Trophoblast cell (in vitro differentiated cells and primary cell): ENCODE measurements at regions not wholly inside any gene's neighbourhood (a gene's known extent, or its start where the extent isn't known, plus 50 kb on each side); places are given as distances from the start of the nearest gene placed in this dataset.

Experiments used
- DNase-seq, 2 donors: peaks; one replicate each; pipeline ENCODE4 v3.0.0-alpha.2; 2016
- H2AFZ ChIP-seq: 2 replicates; pipeline ENCODE4 v1.6.1; 2013; ENCODE audit warnings: low read length, moderate library complexity, mild to moderate bottlenecking; ENCODE audit not compliant: insufficient read depth, poor library complexity
- H2AK5ac ChIP-seq: 2 replicates; pipeline ENCODE4 v1.6.1; 2013; ENCODE audit warnings: mild to moderate bottlenecking, low read length
- H2BK120ac ChIP-seq: 2 replicates; pipeline ENCODE4 v1.6.1; 2013; ENCODE audit warnings: low read length, mild to moderate bottlenecking, moderate library complexity; ENCODE audit not compliant: insufficient read depth, poor library complexity
- H2BK12ac ChIP-seq: 2 replicates; pipeline ENCODE4 v1.6.1; 2013; ENCODE audit warnings: mild to moderate bottlenecking, low read length, moderate library complexity
- H2BK5ac ChIP-seq: 2 replicates; pipeline ENCODE4 v1.6.1; 2013; ENCODE audit warnings: low read length, low read depth, moderate library complexity, mild to moderate bottlenecking; ENCODE audit not compliant: poor library complexity
- H3K14ac ChIP-seq: 2 replicates; pipeline ENCODE4 v1.6.1; 2013; ENCODE audit warnings: mild to moderate bottlenecking, low read length
- H3K18ac ChIP-seq: 2 replicates; pipeline ENCODE4 v1.6.1; 2013; ENCODE audit warnings: mild to moderate bottlenecking, low read length
- H3K23ac ChIP-seq: 2 replicates; pipeline ENCODE4 v1.6.1; 2013; ENCODE audit warnings: low read length
- H3K27ac ChIP-seq: 2 replicates; pipeline ENCODE4 v1.5.1; 2013; ENCODE audit warnings: low read depth, mild to moderate bottlenecking, inconsistent platforms, low read length, moderate library complexity
- H3K27me3 ChIP-seq: 2 replicates; pipeline ENCODE4 v1.6.1; 2013; ENCODE audit warnings: inconsistent platforms, mild to moderate bottlenecking, low read length, moderate library complexity; ENCODE audit not compliant: insufficient read depth
- H3K36me3 ChIP-seq, 2 experiments: 1 replicate in 1 of 2; 2 replicates in 1 of 2; pipeline ENCODE4 v1.6.1; 2013; ENCODE audit warnings: low read length in 2 of 2, mild to moderate bottlenecking in 2 of 2, moderate library complexity in 1 of 2; ENCODE audit not compliant: insufficient read depth in 2 of 2, control insufficient read depth in 1 of 2
- H3K4ac ChIP-seq: 2 replicates; pipeline ENCODE4 v1.6.1; 2013; ENCODE audit warnings: low read depth, mild to moderate bottlenecking, low read length, moderate library complexity
- H3K4me1 ChIP-seq, 2 experiments: 1 replicate in 1 of 2; 2 replicates in 1 of 2; pipeline ENCODE4 v1.6.1; 2013; ENCODE audit warnings: low read length in 2 of 2, mild to moderate bottlenecking in 2 of 2, moderate library complexity in 1 of 2; ENCODE audit not compliant: insufficient read depth in 2 of 2, control insufficient read depth in 1 of 2
- H3K4me2 ChIP-seq: 2 replicates; pipeline ENCODE4 v1.6.1; 2013; ENCODE audit warnings: inconsistent platforms, mild to moderate bottlenecking, low read length, moderate library complexity
- H3K4me3 ChIP-seq: 2 replicates; pipeline ENCODE4 v1.5.1; 2013; ENCODE audit warnings: mild to moderate bottlenecking, low read depth, low read length, inconsistent platforms
- H3K79me1 ChIP-seq: one replicate; pipeline ENCODE4 v1.6.1; 2013; ENCODE audit warnings: low read length
- H3K79me2 ChIP-seq: 2 replicates; pipeline ENCODE4 v1.6.1; 2013; ENCODE audit warnings: low read length, mild to moderate bottlenecking; ENCODE audit not compliant: control insufficient read depth, insufficient read depth, poor library complexity
- H3K9ac ChIP-seq: 2 replicates; pipeline ENCODE4 v1.6.1; 2013; ENCODE audit warnings: mild to moderate bottlenecking, low read length
- H3K9me3 ChIP-seq: 2 replicates; pipeline ENCODE4 v1.6.1; 2013; ENCODE audit warnings: low read depth, mild to moderate bottlenecking, control low read depth, inconsistent platforms, low read length; ENCODE audit not compliant: insufficient read depth
- H4K12ac ChIP-seq: 2 replicates; pipeline ENCODE4 v1.6.1; 2013; ENCODE audit warnings: low read depth, mild to moderate bottlenecking, low read length, moderate library complexity
- H4K8ac ChIP-seq: 2 replicates; pipeline ENCODE4 v1.6.1; 2013; ENCODE audit warnings: low read depth, mild to moderate bottlenecking, low read length, moderate library complexity
- H4K91ac ChIP-seq: one replicate; pipeline ENCODE4 v1.6.1; 2013; ENCODE audit warnings: low read depth, mild to moderate bottlenecking, low read length, moderate library complexity
- WGBS: extraction: QIAGEN DNeasy Blood & Tissue Kit; methylation state at CpG from one replicate; pipeline ENCODE4 v1.1.7; 2013; ENCODE audit warnings: missing lambda C conversion rate; ENCODE audit not compliant: insufficient read length, insufficient coverage; ENCODE audit errors: extremely low coverage; 5-methylcytosine and 5-hydroxymethylcytosine counted together

- H3K4ac ChIP-seq, result no peak overlapping the region
- H3K4me2 ChIP-seq, result no peak overlapping the region
- no CpG with 5 or more reads among the region's 19 CpGs for WGBS
- no peak overlapping the region for H3K14ac ChIP-seq
- H3K9me3 ChIP-seq, result peaks cover 2% of the 10 kb centered on the region
- no peak overlapping the region for H4K91ac ChIP-seq
- H3K36me3 ChIP-seq, result no peaks in the 10 kb centered on the region
- no peak overlapping the region for H3K4me3 ChIP-seq
- no peaks in the 10 kb centered on the region for H3K4me1 ChIP-seq
- no peak overlapping the region for H2AFZ ChIP-seq
- H4K8ac ChIP-seq, result no peak overlapping the region
- H2BK5ac ChIP-seq, result no peak overlapping the region
- H4K12ac ChIP-seq, result no peak overlapping the region
- H2BK12ac ChIP-seq, result no peak overlapping the region
- H3K79me1 ChIP-seq, result no peaks in the 10 kb centered on the region
- no peak for DNase-seq
- H3K9ac ChIP-seq, result no peak overlapping the region
- no peaks in the 10 kb centered on the region for H3K79me2 ChIP-seq
- no peak overlapping the region for H2AK5ac ChIP-seq
- no peaks in the 10 kb centered on the region for H3K27me3 ChIP-seq
- no peak overlapping the region for H3K18ac ChIP-seq
- no peak overlapping the region for H2BK120ac ChIP-seq
- no peak overlapping the region for H3K27ac ChIP-seq
- no peak overlapping the region for H3K23ac ChIP-seq
These were observed 127.0 kb upstream of the TIAM1 start for GRCh38 chr21:31470896-31471694.

DNA sequence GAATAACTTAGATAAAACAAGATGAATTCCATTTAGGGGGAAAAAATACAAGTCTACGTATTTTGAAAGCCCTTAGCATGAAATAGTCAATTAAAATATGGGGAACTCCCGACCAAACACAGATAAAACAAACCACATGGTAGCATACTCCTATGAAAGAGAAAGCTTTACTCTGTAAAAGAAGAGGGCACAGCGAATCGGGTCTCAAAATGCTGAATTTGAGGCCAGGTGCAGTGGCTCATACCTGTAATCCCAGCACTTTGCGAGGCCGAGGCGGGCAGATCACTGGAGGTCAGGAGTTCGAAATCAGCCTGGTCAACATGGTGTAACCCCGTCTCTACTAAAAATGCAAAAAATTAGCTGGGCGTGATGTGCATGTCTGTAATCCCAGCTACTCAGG is 116.9 kb upstream of the TIAM1 start:
- Histone ChIP-seq H3K4me3 (no peak overlapping the region), H2BK12ac (no peak overlapping the region), H3K9me3 (no peaks in the 10 kb centered on the region), H3K4ac (no peak overlapping the region), H2BK120ac (no peak overlapping the region), H3K23ac (no peak overlapping the region), H3K4me1 (no peaks in the 10 kb centered on the region), H3K14ac (no peak overlapping the region), H3K79me1 (no peaks in the 10 kb centered on the region), H3K18ac (no peak overlapping the region), H3K27me3 (no peaks in the 10 kb centered on the region), H2AFZ (no peak overlapping the region), H3K79me2 (no peaks in the 10 kb centered on the region), H3K36me3 (peaks cover 0 to 3% of the 10 kb centered on the region in 2 experiments), H3K27ac (no peak overlapping the region), H3K4me2 (no peak overlapping the region), H4K8ac (no peak overlapping the region), H2BK5ac (no peak overlapping the region), H4K12ac (no peak overlapping the region), H4K91ac (no peak overlapping the region), H3K9ac (no peak overlapping the region), H2AK5ac (no peak overlapping the region)
- no CpG with 5 or more reads among the region's 10 CpGs for WGBS
- DNase-seq, result no peak

GRCh38 chr21:31459457-31459856 is 115.4 kb upstream of the TIAM1 start:
- no peaks in the 10 kb centered on the region for H3K79me1 ChIP-seq
- no peak overlapping the region for H3K4me2 ChIP-seq
- H3K4me3 ChIP-seq, result no peak overlapping the region
- H2BK5ac ChIP-seq, result no peak overlapping the region
- no peak overlapping the region for H3K9ac ChIP-seq
- H3K4ac ChIP-seq, result no peak overlapping the region
- H2BK12ac ChIP-seq, result no peak overlapping the region
- H2BK120ac ChIP-seq, result no peak overlapping the region
- no peak overlapping the region for H3K14ac ChIP-seq
- peak; percentile 47 to 80 for DNase-seq
- H3K18ac ChIP-seq, result no peak overlapping the region
- no peak overlapping the region for H2AK5ac ChIP-seq
- no peak overlapping the region for H4K8ac ChIP-seq
- H3K79me2 ChIP-seq, result no peaks in the 10 kb centered on the region
- no peak overlapping the region for H2AFZ ChIP-seq
- no peaks in the 10 kb centered on the region for H3K4me1 ChIP-seq
- no peak overlapping the region for H3K23ac ChIP-seq
- H3K9me3 ChIP-seq, result no peaks in the 10 kb centered on the region
- H4K12ac ChIP-seq, result no peak overlapping the region
- H4K91ac ChIP-seq, result no peak overlapping the region
- H3K36me3 ChIP-seq, result peaks cover 0 to 3% of the 10 kb centered on the region in 2 experiments
- no CpG with 5 or more reads among the region's 3 CpGs for WGBS
- no peaks in the 10 kb centered on the region for H3K27me3 ChIP-seq
- no peak overlapping the region for H3K27ac ChIP-seq

GRCh38 chr21:31457675-31458074 is 113.6 kb upstream of the TIAM1 start:
- no peak overlapping the region for H4K8ac ChIP-seq
- H3K9ac ChIP-seq, result no peak overlapping the region
- H2BK120ac ChIP-seq, result no peak overlapping the region
- no peak overlapping the region for H3K23ac ChIP-seq
- H2AFZ ChIP-seq, result no peak overlapping the region
- no peak overlapping the region for H3K4ac ChIP-seq
- H4K12ac ChIP-seq, result no peak overlapping the region
- DNase-seq, result peak in 1 of 2 donors; percentile 36
- H3K79me1 ChIP-seq, result no peaks in the 10 kb centered on the region
- no peak overlapping the region for H3K4me2 ChIP-seq
- no CpG with 5 or more reads among the region's 1 CpG for WGBS
- H3K27ac ChIP-seq, result no peak overlapping the region
- H3K36me3 ChIP-seq, result no peaks in the 10 kb centered on the region
- no peaks in the 10 kb centered on the region for H3K27me3 ChIP-seq
- no peak overlapping the region for H3K14ac ChIP-seq
- H2BK12ac ChIP-seq, result no peak overlapping the region
- no peak overlapping the region for H4K91ac ChIP-seq
- H3K9me3 ChIP-seq, result no peaks in the 10 kb centered on the region
- H3K4me3 ChIP-seq, result no peak overlapping the region
- no peak overlapping the region for H2BK5ac ChIP-seq
- H3K18ac ChIP-seq, result no peak overlapping the region
- no peak overlapping the region for H2AK5ac ChIP-seq
- no peaks in the 10 kb centered on the region for H3K4me1 ChIP-seq
- H3K79me2 ChIP-seq, result no peaks in the 10 kb centered on the region
